HG02798 (cell line): ENCODE measurements at regions not wholly inside any gene's neighbourhood (a gene's known extent, or its start where the extent isn't known, plus 50 kb on each side); places are given as distances from the start of the nearest gene placed in this dataset.

Experiments
- ATAC-seq: cut with Tn5 transposase; IDR thresholded peaks from one replicate; pipeline ENCODE4 v1.9.1; 2021; ENCODE audit warnings: mild to moderate bottlenecking; ENCODE audit not compliant: unreplicated experiment, poor library complexity

GRCh38 chrX:122788216-122788615 lies 395.9 kb upstream of the GRIA3 start:
- no peak for ATAC-seq

GRCh38 chrX:122790376-122791095 lies 393.5 kb upstream of the GRIA3 start:
- ATAC-seq: no peak

- no peak for ATAC-seq
Measured at GRCh38 chrX:122813876-122814275, 370.2 kb upstream of the GRIA3 start.

- no peak for ATAC-seq
Measured at GRCh38 chrX:122816288-122816687, 367.8 kb upstream of the GRIA3 start.

GRCh38 chrX:122817321-122817955 lies 366.6 kb upstream of the GRIA3 start:
- no peak for ATAC-seq

GRCh38 chrX:122818068-122818467 lies 366.0 kb upstream of the GRIA3 start:
- ATAC-seq: no peak

GRCh38 chrX:122833230-122833629 lies 350.8 kb upstream of the GRIA3 start:
- no peak for ATAC-seq

- no peak for ATAC-seq
Measured at GRCh38 chrX:122835886-122836285, 348.2 kb upstream of the GRIA3 start.

- ATAC-seq: no peak
Measured at GRCh38 chrX:122850326-122850725, 333.8 kb upstream of the GRIA3 start.

GRCh38 chrX:122856205-122856604 lies 327.9 kb upstream of the GRIA3 start:
- ATAC-seq: no peak

GRCh38 chrX:122857734-122858133 lies 326.3 kb upstream of the GRIA3 start:
- no peak for ATAC-seq

GRCh38 chrX:122863067-122863466 lies 321.0 kb upstream of the GRIA3 start:
- ATAC-seq: no peak

- ATAC-seq: no peak
Measured at GRCh38 chrX:122866532-122866931, 317.5 kb upstream of the GRIA3 start.

- no peak for ATAC-seq
Measured at GRCh38 chrX:122868631-122869030, 315.4 kb upstream of the GRIA3 start.

- ATAC-seq: no peak
Measured at GRCh38 chrX:122869171-122869570, 314.9 kb upstream of the GRIA3 start.

- no peak for ATAC-seq
Measured at GRCh38 chrX:122878269-122878668, 305.8 kb upstream of the GRIA3 start.

- ATAC-seq: no peak
Measured at GRCh38 chrX:122880952-122881351, 303.1 kb upstream of the GRIA3 start.

GRCh38 chrX:122890729-122891128 lies 293.3 kb upstream of the GRIA3 start:
- no peak for ATAC-seq

GRCh38 chrX:122906726-122907125 lies 277.4 kb upstream of the GRIA3 start:
- no peak for ATAC-seq

GRCh38 chrX:122907375-122907774 lies 276.7 kb upstream of the GRIA3 start:
- no peak for ATAC-seq

- no peak for ATAC-seq
Measured at GRCh38 chrX:122910697-122911096, 273.4 kb upstream of the GRIA3 start.

GRCh38 chrX:122913134-122913533 lies 270.9 kb upstream of the GRIA3 start:
- no peak for ATAC-seq
